ENCODE measurements at regions not wholly inside any gene's neighbourhood (a gene's known extent, or its start where the extent isn't known, plus 50 kb on each side); places are given as distances from the start of the nearest gene placed in this dataset.
A peak's percentile ranks its signal among the peaks of the same experiment; 100 is the strongest.

DNA sequence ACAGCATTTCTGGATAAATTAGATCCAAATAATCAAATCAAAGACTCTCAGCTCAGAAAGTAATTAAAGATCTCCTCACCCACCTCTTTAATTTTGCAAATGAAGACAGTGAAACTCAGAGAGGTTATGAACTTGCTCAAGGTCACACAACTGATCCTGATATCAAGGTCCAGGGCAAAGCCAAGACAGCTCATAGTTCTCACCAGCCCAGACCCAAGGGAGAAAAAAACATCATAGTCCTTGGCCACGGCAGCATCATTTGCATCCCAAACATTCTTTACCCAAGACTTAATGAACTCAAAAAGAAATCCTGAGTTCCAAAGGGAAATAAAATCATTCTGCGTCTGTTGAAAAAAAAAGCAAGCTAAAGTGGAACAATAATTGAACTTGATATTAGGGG, 112.1 kb downstream of the DAD1 start:
- DNase-seq: no peak

DNA sequence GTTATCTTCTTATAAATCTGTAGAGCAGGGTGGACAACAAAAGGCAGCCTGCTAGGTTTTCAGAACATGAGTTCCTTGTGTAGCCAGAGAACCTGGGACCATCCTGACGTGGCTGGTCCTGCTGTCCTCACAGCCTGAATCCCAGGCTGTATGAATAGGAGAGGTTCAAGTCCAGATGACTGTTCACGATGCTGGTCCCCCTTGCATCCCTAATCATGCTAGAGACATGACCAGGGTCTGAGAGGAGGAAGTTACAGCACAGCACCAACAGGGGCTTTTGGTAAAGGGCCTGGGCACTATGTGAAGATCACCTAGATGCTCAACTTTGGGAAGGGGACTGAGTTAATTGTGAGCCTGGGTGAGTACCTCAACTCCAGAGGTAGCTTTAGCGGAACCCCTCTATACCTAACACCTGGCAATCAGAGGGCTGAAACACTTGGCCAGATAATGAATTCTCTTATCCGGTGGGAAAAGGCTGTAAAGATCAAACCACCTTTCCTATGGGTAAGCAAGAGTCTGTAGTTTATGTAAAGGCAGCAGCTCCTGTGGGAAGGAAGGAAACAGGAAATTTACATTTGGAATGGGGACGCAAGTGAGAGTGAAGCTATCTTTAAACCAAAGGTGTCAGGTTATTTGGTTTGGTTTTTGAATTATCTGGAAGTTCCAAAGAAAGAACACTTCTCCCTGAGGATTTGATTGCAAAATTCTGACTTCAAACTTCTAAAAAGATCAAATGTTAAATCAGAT, 112.8 kb downstream of the DAD1 start:
- no peak for DNase-seq

DNA sequence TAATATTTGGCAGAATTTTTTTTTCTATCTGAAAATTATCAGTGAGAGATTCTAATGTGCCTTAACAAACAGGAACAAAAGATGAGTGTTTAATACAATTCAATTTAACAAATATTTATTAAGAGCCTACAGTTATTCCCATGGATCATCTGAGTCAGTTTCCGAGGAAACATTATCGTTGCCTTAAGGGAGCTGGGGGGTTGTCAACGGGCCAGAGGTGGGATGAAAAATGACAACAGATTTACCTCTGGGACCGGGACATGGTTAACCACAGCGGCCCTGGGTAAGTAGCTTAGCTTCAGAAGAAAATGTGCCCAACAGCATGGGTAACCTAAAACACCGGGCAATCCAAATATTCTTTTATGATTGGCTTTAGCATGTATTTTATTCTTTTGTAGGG, 113.6 kb downstream of the DAD1 start:
- no peak for DNase-seq

DNA sequence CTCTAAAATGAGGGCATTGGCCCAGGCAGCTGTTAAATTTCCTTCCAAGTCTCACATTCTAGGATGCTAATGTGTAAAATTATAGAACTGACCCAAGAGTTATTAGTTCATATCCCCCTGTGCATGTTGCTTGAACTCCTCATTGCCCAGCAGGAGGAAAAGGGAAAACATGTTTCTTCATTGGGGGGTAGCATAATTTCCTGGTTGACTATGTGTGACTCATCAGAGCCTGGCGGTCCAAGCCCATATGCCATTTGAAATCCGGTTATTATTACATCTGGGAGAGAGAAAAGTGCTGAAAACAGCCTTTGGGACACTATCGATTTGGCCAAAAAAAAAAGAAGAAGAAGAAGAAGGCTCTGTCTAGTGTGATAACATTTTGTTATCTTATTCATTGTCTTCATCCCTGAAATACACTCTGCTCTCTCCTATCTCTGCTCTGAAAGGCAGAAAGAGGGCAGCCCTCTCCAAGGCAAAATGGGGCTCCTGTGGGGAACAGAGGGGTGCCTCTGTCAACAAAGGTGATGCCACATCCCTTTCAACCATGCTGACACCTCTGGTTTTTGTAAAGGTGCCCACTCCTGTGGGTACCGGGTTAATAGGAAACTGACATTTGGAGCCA, 114.2 kb downstream of the DAD1 start:
- no peak for DNase-seq

DNA sequence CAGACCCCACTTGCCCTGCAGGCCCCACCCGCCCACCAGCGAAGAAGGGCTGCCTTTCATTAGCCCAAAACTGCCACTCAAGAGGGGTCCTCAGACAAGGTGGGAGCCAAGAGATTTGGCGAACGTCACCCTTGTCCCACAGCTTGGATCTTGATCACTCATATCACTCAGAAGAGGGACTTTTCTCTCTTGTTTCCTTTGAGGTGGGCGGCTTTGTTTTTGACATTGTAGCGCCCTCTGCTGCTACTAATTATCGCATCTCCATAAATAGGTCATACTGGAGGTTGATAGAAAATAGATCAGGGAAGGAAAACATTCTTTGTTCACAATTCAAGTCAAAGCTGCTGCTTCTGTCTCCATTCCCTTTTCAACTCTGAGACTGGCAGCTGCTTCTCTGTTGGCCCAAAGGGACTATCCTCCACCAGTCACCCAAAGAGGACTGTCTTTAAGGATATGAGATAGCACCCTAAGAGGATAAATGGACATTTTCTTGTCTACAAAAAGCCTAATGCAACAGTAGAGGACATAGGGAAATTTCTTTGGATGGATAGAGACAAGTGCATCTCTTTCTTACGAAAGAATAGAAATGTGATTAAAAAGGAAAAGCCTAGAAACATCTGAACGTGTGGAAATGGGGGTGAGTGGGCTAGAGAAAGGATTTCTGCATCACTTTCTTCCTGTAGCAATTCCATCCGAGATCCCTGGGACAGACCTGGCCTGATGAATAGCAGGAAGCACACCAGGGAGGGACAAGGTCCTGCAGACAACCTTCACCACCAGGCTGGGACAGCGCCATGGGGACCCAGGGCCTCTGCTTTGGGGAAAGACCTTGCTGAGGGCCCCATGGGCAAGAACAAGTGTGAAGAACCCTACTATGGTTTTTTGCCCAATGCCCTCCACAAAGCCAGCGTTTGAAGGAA, 115.8 kb downstream of the DAD1 start:
- DNase-seq: peak; percentile 79

DNA sequence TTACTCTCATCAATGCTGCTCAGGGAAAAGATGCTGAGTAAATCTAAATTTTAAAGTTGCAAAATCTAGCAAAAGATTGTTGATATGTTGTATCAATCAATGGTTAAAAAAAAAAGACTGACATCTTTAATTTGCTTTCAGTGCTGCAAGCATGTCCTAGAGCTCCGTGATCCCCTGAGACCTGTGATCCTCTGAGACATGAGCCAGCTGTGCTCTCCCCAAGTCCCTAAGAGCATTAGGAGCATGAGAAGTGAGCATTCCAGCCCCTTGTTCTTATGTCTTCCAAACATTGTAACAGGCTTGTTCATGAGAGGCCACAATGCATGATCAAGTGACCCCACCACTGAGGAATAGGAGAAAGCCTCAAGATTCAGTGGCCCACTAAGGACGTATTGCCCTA, 116.6 kb downstream of the DAD1 start:
- no peak for DNase-seq

DNA sequence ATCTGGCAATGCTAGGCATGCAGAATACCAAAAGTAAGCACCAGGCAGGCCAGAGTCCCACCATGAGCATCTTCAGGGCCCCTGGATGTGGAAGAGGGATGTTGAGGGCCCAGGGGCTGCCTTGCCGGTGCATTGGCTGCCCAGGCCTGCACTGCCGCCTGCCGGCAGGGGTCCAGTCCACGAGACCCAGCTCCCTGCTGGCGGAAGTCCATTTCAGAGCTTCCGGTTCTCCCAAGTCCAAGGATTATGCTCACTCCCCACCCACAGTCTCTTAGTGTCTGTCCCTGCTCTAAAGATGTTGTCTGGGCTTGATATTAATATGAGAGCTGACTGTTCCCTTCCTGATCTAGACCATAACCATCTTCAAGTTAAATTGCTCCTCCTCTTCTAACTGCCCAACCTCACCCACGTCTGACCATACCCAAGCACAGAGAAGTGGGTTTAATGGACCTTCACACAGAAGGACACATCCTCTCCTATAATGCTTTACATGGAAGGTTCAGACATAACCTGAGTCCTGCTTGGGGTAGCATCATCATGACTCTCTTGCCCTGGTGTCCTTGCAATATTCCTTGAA, 117.4 kb downstream of the DAD1 start:
- peak; percentile 61 for DNase-seq

DNA sequence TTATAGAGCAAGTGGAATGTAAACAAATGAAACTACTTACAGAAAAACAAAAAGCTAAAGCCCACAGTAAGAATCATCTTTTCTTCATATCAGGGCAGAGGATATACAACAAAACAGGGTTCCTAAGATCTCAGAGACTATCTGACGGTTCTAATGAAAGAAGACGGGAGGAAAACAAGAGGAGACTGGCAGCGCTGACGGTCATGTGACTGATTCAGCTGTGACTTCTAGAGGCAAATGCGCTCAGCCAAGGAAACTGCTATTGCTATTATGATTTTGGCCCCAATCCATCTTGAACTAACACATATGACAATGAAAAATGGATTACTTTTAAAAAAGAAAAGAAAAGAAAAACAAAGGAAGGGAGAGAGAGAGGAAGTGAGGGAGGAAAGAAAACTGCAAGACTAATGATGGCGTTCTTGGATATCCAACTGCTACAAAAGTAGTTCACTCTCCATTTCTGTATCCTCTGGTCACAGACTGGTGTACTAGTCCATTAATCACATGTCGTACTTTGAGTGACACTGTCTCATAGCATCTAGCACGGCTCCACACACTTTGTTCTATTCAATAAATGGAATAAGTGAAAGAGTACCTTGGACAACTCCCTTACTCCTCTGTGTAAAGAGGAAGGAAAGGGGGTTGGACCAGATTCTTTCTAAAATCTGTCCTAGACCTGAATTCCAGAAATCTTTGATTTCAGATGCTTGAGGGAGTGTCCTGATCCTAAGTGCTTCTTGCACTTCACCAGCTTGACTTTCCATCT, 119.3 kb downstream of the DAD1 start:
- DNase-seq: no peak

DNA sequence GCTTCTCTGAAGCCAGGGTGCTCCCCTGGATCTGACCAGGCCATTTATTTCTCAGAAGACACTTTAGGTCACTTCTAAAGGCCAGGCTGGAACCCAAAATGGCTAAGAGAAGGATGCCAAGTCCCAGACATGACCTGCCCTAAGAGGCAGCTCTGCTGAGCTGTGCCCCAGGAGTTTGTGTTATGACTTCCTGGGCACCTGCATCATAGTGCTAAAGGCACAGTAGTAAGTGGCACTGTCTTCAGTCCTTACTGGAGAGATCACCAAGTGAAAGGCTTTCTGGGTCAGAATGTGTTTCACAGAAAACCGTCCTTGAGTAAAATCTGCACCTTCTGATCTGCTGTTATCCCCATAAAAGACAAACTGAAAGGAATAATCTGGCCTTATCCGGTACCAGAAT, 120.2 kb downstream of the DAD1 start:
- DNase-seq: no peak

DNA sequence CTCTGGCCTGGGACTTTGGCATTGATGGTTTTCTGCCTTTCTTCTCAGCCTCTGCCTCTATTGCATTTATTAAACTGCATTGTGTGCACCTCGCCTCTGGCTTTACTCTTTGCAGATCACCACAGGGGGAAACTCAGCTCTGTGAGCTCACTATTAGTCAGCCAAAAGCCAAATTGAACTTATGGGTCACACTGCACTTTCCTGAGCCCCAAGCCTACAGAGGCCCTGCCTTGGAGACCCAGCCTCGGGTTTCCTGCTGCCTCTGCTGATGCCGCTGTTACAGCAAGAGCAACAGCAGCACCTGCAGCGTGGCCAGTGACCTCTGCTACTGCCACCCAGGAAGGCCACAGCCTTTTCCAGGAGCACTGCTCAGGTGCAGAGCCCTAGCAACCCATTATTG, 122.5 kb downstream of the DAD1 start:
- no peak for DNase-seq

DNA sequence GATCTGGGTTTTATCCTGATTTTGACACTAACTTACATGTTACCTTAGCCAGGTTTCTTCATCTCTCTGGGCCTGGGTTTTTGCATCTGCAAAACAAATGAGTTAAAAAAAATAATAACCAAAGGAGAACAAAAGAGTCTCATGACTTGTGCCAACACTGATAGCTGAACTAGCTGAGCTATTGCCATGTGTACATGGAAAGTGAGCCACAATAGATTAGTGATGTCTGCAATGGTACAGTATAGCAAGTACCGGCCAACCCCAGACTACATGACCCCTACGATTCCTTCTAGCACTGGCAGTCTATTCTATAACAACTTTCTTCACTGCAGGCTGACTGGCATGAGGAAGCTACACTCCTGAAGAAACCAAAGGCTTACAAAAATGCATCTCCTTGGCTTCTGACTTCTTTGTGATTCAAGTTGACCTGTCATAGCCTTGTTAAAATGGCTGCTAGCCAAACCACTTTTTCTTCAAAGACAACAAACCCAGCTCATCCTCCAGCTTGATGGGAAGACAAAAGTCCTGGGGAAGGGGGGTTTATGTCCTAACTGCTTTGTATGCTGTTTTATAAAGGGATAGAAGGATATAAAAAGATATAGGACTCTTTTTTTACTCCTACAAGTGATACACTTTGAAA, 123.7 kb downstream of the DAD1 start:
- DNase-seq: no peak

DNA sequence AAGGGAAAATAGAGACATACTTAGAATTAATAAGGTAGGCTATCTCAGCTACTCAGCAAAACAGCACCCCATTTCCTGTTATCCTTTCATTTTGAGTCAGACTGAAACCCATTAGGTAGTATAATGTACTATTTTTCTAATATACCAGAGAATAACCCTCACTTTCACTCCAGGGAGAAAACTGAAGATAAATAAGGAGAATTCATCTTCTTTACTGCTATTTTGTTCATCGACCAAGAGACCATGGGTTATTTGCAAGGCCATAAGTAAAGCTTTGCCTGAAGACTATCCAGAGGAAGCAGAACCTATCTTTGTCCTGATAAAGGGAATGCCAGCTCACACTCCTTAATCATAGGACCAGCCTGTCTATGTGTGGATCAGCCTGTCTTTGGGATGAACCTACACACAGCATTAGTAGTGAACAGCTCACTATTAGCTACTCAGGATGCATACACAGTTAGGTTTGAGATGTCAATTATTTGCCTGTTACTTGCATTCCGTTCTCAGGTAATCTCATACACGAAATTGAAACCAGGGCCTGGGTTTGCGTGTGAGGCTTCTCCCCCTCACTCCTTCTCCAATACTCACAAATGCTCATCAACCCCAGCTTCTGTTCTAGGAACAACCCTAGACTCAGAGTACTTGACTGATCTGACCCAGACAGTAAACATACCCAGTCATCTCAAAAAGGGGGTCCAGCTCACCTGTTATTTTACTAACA, 124.4 kb downstream of the DAD1 start:
- DNase-seq: no peak

DNA sequence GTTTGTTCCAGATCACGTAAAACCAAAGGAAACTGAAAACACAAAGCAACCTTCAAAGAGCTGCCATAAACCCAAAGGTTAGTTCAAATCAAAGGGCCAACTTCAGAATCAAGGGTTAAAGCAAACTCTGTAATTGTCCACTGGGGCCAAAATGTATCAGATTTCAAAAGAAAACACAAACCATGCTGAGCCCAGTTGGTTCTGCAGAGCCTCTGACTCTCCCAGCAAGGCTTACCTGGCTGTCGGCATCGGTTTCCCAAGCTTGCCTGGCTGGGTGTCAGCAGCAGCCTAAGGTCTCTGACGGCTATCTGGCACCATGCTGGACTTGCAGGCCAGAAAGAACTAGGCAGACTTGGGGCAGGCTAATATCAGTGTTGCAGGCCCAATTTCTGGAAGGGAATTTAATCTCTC, 125.3 kb downstream of the DAD1 start:
- no peak for DNase-seq

DNA sequence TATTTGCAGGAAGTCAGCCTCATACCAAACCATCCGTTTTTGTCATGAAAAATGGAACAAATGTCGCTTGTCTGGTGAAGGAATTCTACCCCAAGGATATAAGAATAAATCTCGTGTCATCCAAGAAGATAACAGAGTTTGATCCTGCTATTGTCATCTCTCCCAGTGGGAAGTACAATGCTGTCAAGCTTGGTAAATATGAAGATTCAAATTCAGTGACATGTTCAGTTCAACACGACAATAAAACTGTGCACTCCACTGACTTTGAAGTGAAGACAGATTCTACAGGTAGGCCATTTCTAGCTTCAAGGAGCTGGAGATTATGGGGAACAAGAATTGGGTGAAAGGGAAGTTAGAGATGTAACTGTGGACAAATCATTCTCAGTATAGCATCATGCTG, 126.1 kb downstream of the DAD1 start:
- no peak for DNase-seq

DNA sequence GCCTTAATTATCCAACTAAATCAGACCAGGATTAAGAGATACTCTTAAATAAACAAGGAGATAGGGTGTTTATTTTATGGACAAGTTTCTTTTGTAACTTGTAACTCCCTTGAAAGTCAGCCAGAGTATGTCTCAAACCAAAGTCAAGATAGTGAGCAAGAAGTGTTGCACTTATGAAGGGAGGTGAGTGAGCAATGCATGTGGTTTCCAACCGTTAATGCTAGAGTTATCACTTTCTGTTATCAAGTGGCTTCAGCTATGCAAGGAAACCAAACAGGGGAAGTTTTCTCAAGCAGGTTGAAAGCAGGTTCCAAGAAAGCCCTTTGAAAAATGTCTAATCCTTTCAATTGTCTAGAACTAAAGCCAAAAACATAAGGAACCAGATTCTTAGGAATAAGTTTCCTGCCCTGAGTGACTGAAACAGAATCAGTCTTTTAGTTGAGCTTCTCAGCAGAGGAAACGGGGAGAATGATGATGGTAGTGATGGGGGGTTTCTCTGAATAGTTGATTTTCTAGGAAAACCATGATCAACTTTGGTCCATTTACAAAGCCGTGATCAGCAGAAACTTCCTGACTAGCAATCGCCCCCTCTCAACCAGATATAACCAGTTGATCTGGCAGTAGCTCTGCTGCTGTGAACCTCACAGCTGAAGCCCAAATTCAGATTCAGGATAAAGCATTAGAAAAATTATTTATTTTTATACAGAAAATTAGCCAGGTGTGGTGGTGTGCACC, 128.4 kb downstream of the DAD1 start:
- DNase-seq: no peak

DNA sequence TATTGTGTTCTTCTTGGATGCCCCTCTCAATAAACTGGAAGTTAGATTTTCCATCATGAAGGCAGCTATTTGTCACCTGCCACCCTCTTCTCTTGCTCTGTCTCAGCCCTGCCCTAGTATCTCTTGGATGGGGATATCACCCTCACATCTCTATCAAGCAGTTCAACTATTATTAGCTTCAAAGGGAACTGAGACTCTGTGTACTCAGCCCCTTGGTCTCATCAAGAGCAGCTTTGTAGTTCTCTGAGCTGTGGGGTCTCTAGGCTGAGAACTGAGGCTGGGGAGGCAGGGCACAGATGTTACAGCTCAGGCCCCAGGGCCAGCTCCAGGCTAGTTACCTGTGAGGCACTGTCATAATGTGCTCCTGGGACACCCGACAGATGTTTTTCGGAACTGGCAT, 130.3 kb downstream of the DAD1 start:
- no peak for DNase-seq

DNA sequence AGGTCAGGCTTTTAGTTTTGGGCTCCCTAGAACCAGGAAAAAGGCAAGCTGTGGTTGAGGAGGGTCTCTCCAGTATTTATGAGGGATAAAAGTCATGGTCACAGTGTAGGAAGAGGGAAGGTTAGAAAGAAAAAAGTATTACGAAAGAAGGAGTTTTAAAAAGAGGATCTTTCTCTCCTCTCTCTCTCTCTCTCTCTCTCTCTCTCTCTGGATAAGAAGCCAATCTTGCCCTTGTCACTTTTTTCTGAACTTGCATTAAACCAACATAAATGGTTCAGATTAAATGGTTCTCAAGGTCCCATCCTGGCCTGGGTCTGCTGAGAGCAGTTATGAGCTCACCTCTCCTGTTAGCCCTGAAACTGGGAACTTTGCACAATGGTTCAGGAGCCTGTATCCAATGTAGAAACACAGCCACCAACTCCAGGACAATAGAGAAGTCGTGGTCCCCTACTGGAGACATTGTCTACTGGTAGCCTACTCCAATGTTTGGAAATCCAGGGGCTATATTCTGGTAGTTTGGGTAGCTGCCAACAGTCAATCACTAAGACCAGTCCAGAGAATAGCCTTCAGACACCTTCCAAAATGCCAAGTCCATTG, 131.9 kb downstream of the DAD1 start:
- DNase-seq: no peak

DNA sequence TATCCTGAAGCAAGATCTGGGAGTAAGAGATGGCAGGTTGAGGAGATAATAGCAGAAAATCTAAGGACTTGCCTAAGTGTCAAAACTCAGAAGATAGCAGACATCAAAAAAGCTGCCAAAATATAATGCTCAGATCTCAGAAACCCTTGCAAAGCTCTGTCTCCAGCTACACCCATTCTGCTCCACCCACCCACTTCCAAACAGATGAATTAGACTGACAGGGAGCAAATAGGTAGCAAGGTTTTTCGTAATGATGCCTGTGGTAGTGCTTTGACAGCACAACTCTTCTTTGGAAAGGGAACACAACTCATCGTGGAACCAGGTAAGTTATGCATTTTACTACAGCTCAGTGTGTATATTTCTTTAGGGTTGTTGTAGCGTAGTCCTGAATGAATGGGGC, 132.6 kb downstream of the DAD1 start:
- no peak for DNase-seq

DNA sequence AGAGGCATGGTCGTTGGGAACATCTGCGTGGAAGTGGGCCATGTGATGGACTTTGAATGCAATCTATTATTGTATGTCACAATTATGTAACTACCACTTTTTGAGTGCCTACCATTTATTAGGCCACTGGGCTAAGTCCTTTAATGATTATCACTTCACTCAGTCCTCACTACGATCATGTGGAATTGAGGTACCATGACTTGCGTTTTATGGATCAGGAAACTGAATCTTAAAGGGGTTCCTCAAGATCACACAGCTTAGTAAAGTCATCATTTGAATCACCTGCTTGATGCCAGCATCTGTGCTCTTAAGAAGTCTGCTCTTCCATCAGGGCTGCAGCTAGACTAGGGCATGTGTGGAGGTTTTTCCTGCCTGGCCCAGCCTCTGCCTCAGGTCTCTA, 136.7 kb downstream of the DAD1 start:
- no peak for DNase-seq

DNA sequence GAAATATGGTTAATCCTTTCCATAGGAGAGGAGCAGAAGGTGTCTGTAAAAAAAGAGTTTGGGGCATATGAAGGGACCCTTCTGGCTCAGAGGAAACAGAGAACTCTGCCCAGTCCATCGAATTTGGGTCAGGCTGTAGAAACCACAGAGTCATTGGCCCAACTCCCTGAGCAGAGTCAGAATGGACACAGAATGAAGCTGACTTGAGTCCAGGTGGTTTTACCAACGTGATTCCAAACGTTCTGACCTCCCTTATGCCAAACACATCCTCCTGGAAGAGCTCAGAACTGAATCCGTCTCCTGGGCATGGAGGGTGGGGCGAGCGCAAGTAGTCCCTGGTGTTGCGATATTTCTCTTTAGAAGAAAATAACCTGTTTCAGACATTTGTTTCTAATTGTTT, 138.8 kb downstream of the DAD1 start:
- DNase-seq: no peak

DNA sequence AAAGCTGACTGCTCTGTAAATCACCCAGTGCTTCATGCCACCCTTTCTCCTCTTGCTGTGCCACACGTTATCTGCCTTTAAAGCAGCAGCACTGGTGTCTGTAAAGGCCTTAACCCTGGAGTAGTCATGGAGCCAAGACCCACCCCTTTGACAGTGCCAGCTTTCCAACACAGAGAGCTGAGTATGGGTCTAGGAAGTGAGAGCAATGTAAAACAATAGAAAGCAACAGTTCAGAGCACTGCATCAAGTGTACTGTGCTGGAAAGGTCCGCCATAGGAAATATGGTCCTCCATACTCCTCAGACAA, 139.5 kb downstream of the DAD1 start:
- DNase-seq: no peak

All from retina (tissue), 1 donor.